ENCODE measurements at regions not wholly inside any gene's neighbourhood (a gene's known extent, or its start where the extent isn't known, plus 50 kb on each side); places are given as distances from the start of the nearest gene placed in this dataset.

DNA sequence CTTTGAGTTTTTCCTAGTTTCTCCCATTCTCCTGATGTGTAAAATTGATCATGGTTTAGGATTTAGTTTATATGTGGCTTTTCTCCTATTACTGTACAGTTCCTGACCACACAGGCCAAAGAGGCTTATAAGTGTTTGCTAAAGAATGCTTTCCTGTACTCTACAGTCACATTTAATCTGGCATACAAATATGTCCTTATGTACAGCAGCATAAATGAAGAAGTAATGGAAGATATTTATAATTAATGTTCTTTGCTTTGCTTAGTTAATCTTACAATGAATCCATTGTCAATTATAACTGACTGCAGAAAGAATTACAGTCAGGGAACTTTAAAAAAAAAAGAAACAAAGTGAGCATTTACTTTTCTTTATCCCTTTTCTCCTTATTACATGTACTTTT is 293.9 kb downstream of the KCNC2 start:
- in situ Hi-C loops (cut with MboI; ENCODE audit: low sequenced_read_pairs in 4 of 4) (no loop called here), intact Hi-C loops (cut with DNase I; ENCODE audit: low total_unique reads) (no loop called here)
- Histone ChIP-seq H3K4me1 (no peaks in the 10 kb centered on the region), H3K36me3 (no peaks in the 10 kb centered on the region), H3K4me3 (no peak overlapping the region), H3K27ac (no peak overlapping the region), H3K9me3 (no peaks in the 10 kb centered on the region), H3K27me3 (no peaks in the 10 kb centered on the region)
- no peak for ATAC-seq
- no peak for DNase-seq
- TF ChIP-seq POLR2A (IDR thresholded peaks at IDR 0.05) = no peak
- TF ChIP-seq, protein P1, sequence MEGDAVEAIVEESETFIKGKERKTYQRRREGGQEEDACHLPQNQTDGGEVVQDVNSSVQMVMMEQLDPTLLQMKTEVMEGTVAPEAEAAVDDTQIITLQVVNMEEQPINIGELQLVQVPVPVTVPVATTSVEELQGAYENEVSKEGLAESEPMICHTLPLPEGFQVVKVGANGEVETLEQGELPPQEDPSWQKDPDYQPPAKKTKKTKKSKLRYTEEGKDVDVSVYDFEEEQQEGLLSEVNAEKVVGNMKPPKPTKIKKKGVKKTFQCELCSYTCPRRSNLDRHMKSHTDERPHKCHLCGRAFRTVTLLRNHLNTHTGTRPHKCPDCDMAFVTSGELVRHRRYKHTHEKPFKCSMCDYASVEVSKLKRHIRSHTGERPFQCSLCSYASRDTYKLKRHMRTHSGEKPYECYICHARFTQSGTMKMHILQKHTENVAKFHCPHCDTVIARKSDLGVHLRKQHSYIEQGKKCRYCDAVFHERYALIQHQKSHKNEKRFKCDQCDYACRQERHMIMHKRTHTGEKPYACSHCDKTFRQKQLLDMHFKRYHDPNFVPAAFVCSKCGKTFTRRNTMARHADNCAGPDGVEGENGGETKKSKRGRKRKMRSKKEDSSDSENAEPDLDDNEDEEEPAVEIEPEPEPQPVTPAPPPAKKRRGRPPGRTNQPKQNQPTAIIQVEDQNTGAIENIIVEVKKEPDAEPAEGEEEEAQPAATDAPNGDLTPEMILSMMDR (IDR thresholded peaks at IDR 0.05 in 4 of 5, conservative IDR thresholded peaks at IDR 0.05 in 1 of 5) = no peak

DNA sequence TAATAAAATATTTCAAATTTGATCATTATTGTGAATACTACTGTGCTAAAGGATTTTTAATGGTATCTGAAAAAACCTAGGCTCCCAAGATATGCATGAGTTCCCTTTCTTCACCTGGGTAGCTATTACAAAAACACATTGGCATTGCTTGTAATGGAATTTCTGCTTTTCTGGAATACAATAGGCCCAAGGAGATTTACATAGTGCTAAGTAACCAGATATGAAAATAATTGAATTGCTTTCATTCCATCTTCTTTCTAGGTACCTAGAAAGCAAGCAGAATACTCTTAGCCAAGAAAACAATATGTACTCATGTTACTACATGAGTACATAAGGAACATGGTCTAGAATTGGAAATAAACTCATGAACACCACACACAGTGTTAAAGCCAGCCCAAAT is 291.9 kb downstream of the KCNC2 start:
- intact Hi-C loops (cut with DNase I; ENCODE audit: low total_unique reads) (no loop called here), in situ Hi-C loops (cut with MboI; ENCODE audit: low sequenced_read_pairs in 4 of 4) (no loop called here)
- Histone ChIP-seq H3K9me3 (no peaks in the 10 kb centered on the region), H3K4me1 (no peaks in the 10 kb centered on the region), H3K27me3 (no peaks in the 10 kb centered on the region), H3K36me3 (no peaks in the 10 kb centered on the region), H3K27ac (no peak overlapping the region), H3K4me3 (no peak overlapping the region)
- DNase-seq = no peak
- TF ChIP-seq POLR2A (IDR thresholded peaks at IDR 0.05) = no peak
- TF ChIP-seq, protein P1 (IDR thresholded peaks at IDR 0.05 in 4 of 5, conservative IDR thresholded peaks at IDR 0.05 in 1 of 5) = no peak
- ATAC-seq = no peak

DNA sequence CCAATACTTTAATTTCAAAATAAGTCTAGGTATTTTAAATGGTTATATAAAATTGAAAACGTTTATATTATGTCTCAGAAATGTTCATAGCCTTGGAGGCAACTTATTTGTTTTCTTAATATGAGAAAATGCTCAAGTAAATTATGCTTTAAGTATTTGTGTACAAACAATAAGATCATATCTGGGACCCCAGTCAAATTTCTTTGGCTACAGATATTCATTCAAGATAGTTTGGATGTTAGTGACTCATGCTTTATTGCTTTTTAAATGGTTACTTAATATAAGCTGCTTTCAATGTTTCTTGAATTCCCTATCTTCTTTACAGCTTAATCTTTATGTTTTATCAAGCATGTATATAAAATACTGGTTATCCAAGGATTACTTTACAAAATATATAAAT is 291.3 kb downstream of the KCNC2 start:
- intact Hi-C loops (cut with DNase I; ENCODE audit: low total_unique reads) (no loop called here), in situ Hi-C loops (cut with MboI; ENCODE audit: low sequenced_read_pairs in 4 of 4) (no loop called here)
- H3K27me3 ChIP-seq = no peaks in the 10 kb centered on the region
- H3K9me3 ChIP-seq = no peaks in the 10 kb centered on the region
- DNase-seq (no peak), ATAC-seq (no peak)
- TF ChIP-seq, protein P1 (IDR thresholded peaks at IDR 0.05 in 4 of 5, conservative IDR thresholded peaks at IDR 0.05 in 1 of 5) = no peak
- TF ChIP-seq POLR2A (IDR thresholded peaks at IDR 0.05) = no peak
- no peaks in the 10 kb centered on the region for H3K4me1 ChIP-seq
- H3K4me3 ChIP-seq = no peak overlapping the region
- H3K27ac ChIP-seq = no peak overlapping the region
- H3K36me3 ChIP-seq = no peaks in the 10 kb centered on the region

DNA sequence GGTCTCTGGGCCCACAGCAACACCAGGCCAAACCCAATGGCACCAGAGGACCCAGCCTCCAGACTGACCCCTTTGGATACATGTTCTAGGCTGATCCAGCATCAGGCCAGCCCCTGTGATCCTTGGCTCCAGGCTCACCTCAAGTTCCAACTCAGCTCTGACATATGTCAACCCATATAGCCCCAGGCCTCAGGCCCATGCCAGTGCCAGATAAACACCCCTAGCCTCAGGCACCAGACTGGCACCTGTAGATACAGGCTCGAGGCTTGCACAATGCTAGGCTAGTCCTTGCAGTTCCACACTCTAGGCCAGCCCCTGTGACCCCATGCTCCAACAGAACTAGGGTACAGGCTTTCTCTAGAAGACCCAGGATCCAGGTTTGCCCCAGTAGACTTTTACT is 287.5 kb downstream of the KCNC2 start:
- Histone ChIP-seq H3K27me3 (no peaks in the 10 kb centered on the region), H3K4me3 (no peak overlapping the region), H3K36me3 (no peaks in the 10 kb centered on the region), H3K4me1 (no peaks in the 10 kb centered on the region), H3K27ac (no peak overlapping the region), H3K9me3 (no peaks in the 10 kb centered on the region)
- in situ Hi-C loops (cut with MboI; ENCODE audit: low sequenced_read_pairs in 4 of 4) = no loop called here
- intact Hi-C loops (cut with DNase I; ENCODE audit: low total_unique reads) = no loop called here
- DNase-seq (no peak), ATAC-seq (no peak)
- no peak for TF ChIP-seq POLR2A (IDR thresholded peaks at IDR 0.05)
- TF ChIP-seq, protein P1 (IDR thresholded peaks at IDR 0.05 in 4 of 5, conservative IDR thresholded peaks at IDR 0.05 in 1 of 5) = no peak

DNA sequence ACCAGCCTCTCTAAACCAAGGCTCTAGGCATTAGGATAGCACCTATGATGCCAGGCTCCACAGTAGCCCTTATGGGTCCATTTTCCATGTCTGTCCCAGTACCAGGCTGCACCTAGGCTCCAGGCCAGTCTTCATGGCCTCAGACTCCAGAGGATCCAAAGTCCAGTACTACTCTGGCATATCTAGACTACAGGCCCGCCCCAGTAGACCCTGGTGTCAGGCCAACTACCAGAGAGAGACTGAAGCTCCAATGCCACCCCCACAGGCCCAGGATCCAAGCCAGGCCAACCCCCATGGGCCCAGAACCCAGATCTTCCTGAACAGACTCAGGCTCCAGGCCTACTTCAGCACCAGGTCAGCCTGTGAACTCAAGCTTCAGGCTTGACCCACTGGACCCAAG is 287.0 kb downstream of the KCNC2 start:
- TF ChIP-seq, protein P1 (IDR thresholded peaks at IDR 0.05 in 4 of 5, conservative IDR thresholded peaks at IDR 0.05 in 1 of 5) = no peak
- TF ChIP-seq POLR2A (IDR thresholded peaks at IDR 0.05) = no peak
- Histone ChIP-seq H3K4me1 (no peaks in the 10 kb centered on the region), H3K27me3 (no peaks in the 10 kb centered on the region), H3K27ac (no peak overlapping the region), H3K9me3 (no peaks in the 10 kb centered on the region), H3K36me3 (no peaks in the 10 kb centered on the region), H3K4me3 (no peak overlapping the region)
- intact Hi-C loops (cut with DNase I; ENCODE audit: low total_unique reads) (no loop called here), in situ Hi-C loops (cut with MboI; ENCODE audit: low sequenced_read_pairs in 4 of 4) (no loop called here)
- ATAC-seq (no peak), DNase-seq (no peak)

Data from gastrocnemius medialis (tissue), 4 donors.